ENCODE measurements at regions not wholly inside any gene's neighbourhood (a gene's known extent, or its start where the extent isn't known, plus 50 kb on each side); places are given as distances from the start of the nearest gene placed in this dataset.

DNA sequence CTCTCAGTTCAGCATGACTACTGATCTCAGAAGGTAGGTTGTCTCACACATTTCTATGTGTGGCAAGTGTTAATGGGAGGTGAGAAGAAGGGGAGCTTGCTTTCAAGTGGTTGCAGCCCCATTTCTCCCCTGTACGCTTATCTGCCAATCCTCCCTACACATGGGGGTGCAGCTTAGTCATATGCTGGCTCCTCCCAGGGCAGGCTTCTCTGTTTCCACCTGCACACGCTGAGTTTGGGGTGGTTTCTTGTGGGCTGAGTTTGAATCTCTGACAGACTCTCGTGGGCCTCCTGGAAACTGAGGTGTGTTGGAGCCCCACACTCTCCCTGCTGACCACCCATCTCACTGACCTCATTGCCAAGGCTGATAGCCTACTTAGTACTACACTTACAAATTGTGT is 435.8 kb upstream of the MTPN start:
- Histone ChIP-seq H3K36me3 (ENCODE audit: control insufficient read depth, insufficient read depth, low read length) (no peaks in the 10 kb centered on the region), H4K91ac (ENCODE audit: insufficient read depth, low read depth, low read length) (no peak overlapping the region), H4K5ac (ENCODE audit: low read depth, low read length) (no peak overlapping the region), H3K23ac (ENCODE audit: low read depth, low read length) (no peak overlapping the region), H2BK120ac (ENCODE audit: low read depth, low read length) (no peak overlapping the region), H3K4me1 (ENCODE audit: control insufficient read depth, insufficient read depth, low read length) (no peaks in the 10 kb centered on the region), H3K9ac (ENCODE audit: low read depth, low read length) (no peak overlapping the region), H2BK20ac (ENCODE audit: low read depth, low read length) (no peak overlapping the region), H2BK5ac (ENCODE audit: low read depth, low read length, poor library complexity, severe bottlenecking) (no peak overlapping the region), H3K4me2 (ENCODE audit: low read depth, low read length) (no peak overlapping the region), H2AFZ (replicated peaks; ENCODE audit: low read length, poor library complexity) (no peak overlapping the region), H3K14ac (replicated peaks; ENCODE audit: low read depth, low read length) (no peak overlapping the region), H3K4ac (ENCODE audit: low read depth, low read length) (no peak overlapping the region), H3K9me1 (ENCODE audit: insufficient read depth, low read length) (no peaks in the 10 kb centered on the region), H3K79me1 (ENCODE audit: low read depth in 1 of 2, low read length in 2 of 2) (no peaks in the 10 kb centered on the region), H3K9me3 (ENCODE audit: control insufficient read depth, insufficient read depth, low read length) (no peaks in the 10 kb centered on the region), H4K8ac (ENCODE audit: low read depth in 2 of 2, low read length in 2 of 2) (no peak overlapping the region), H3K4me3 (ENCODE audit: insufficient read depth, low read depth, low read length) (no peak overlapping the region), H4K20me1 (ENCODE audit: insufficient read depth, low read length) (no peaks in the 10 kb centered on the region), H3K27ac (ENCODE audit: insufficient read depth, low read length) (no peak overlapping the region), H2AK5ac (ENCODE audit: low read depth, low read length) (no peak overlapping the region), H3K27me3 (ENCODE audit: control insufficient read depth, insufficient read depth, low read length) (no peaks in the 10 kb centered on the region; the same call in 1 of the 2 replicates), H2AK9ac (replicated peaks; ENCODE audit: low read depth, low read length, poor library complexity) (no peak overlapping the region), H3K18ac (ENCODE audit: low read depth, low read length) (no peak overlapping the region), H3K56ac (ENCODE audit: extremely low read depth, insufficient read depth, low read length) (no peak overlapping the region), H2BK15ac (ENCODE audit: low read depth, low read length) (no peak overlapping the region)
- dilution Hi-C loops (cut with HindIII; ENCODE audit: low sequenced_read_pairs, unreplicated experiment) (no loop called here), intact Hi-C loops (cut with micrococcal nuclease) (no loop called here), in situ Hi-C loops (cut with MboI; ENCODE audit: low sequenced_read_pairs) (loop anchor here (25.0 kb wide), 1 partner anchor 1174 kb away; no protein-coding TSS in a partner anchor)
- no CpG with 5 or more reads among the region's 3 CpGs for WGBS, 2 experiments (ENCODE audit: extremely low coverage in 2 of 2, insufficient read length in 1 of 2)
- ChIA-PET CTCF (no interaction called here), POLR2A (ENCODE audit: unreplicated experiment) (no interaction called here)
- TF ChIP-seq MAZ (IDR thresholded peaks at IDR 0.05; ENCODE audit: borderline replicate concordance, low read depth, low read length), result no peak
- no peak for TF ChIP-seq RFX5 (IDR thresholded peaks at IDR 0.05; ENCODE audit: low read depth, low read length)
- TF ChIP-seq BHLHE40 (IDR thresholded peaks at IDR 0.05; ENCODE audit: low read depth, low read length), result no peak
- TF ChIP-seq NFE2L2 (IDR thresholded peaks at IDR 0.05; ENCODE audit: low read depth, low read length), result no peak
- no peak for TF ChIP-seq CEBPB (IDR thresholded peaks at IDR 0.05; ENCODE audit: low read depth, low read length)
- TF ChIP-seq, protein P1, sequence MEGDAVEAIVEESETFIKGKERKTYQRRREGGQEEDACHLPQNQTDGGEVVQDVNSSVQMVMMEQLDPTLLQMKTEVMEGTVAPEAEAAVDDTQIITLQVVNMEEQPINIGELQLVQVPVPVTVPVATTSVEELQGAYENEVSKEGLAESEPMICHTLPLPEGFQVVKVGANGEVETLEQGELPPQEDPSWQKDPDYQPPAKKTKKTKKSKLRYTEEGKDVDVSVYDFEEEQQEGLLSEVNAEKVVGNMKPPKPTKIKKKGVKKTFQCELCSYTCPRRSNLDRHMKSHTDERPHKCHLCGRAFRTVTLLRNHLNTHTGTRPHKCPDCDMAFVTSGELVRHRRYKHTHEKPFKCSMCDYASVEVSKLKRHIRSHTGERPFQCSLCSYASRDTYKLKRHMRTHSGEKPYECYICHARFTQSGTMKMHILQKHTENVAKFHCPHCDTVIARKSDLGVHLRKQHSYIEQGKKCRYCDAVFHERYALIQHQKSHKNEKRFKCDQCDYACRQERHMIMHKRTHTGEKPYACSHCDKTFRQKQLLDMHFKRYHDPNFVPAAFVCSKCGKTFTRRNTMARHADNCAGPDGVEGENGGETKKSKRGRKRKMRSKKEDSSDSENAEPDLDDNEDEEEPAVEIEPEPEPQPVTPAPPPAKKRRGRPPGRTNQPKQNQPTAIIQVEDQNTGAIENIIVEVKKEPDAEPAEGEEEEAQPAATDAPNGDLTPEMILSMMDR (conservative IDR thresholded peaks at IDR 0.05; ENCODE audit: low read depth, low read length), result no peak
- no peak for TF ChIP-seq MXI1 (IDR thresholded peaks at IDR 0.05; ENCODE audit: borderline replicate concordance, low read depth, low read length)
- TF ChIP-seq MAFK (IDR thresholded peaks at IDR 0.05; ENCODE audit: low read depth, low read length), result no peak
- TF ChIP-seq RCOR1 (IDR thresholded peaks at IDR 0.05; ENCODE audit: insufficient replicate concordance, low read length), result no peak
- TF ChIP-seq RAD21 (IDR thresholded peaks at IDR 0.05; ENCODE audit: low read length), result no peak
- ATAC-seq (ENCODE audit: low read depth), result no peak
- DNase-seq, result no peak
- BruUV-seq (replicated peaks), result no TSS peak
